Iris pigment epithelial cell (primary cell): ENCODE measurements at regions not wholly inside any gene's neighbourhood (a gene's known extent, or its start where the extent isn't known, plus 50 kb on each side); places are given as distances from the start of the nearest gene placed in this dataset.
"Not testable (repeated sequence)": the region's sequence is repeated elsewhere in the genome, so short reads cannot be mapped to it uniquely, and the experiment has no call there.

Experiments
- DNase-seq: peaks from one replicate; pipeline ENCODE4 v3.0.0-alpha.2; 2011; ENCODE audit warnings: low read depth

- DNase-seq = no peak
Observed at GRCh38 chr20:55530763-55531162, 474.6 kb downstream of the CBLN4 start.

GRCh38 chr20:55528482-55528881 lies 476.8 kb downstream of the CBLN4 start:
- DNase-seq = no peak

GRCh38 chr20:55522296-55522815 lies 483.0 kb downstream of the CBLN4 start:
- no peak for DNase-seq

- DNase-seq = not testable (repeated sequence)
Observed at GRCh38 chr20:55517584-55517983, 487.7 kb downstream of the CBLN4 start.

GRCh38 chr20:55515832-55516231 lies 489.5 kb downstream of the CBLN4 start:
- no peak for DNase-seq

- DNase-seq = no peak
Observed at GRCh38 chr20:55514531-55514930, 490.8 kb downstream of the CBLN4 start.

- DNase-seq = no peak
Observed at GRCh38 chr20:55513954-55514353, 491.4 kb downstream of the CBLN4 start.

GRCh38 chr20:55500130-55500529 lies 505.2 kb downstream of the CBLN4 start:
- DNase-seq = no peak

- DNase-seq = no peak
Observed at GRCh38 chr20:55488593-55488992, 516.7 kb downstream of the CBLN4 start.

GRCh38 chr20:55478724-55479450 lies 526.4 kb downstream of the CBLN4 start:
- DNase-seq = no peak

GRCh38 chr20:55472704-55473103 lies 532.6 kb downstream of the CBLN4 start:
- DNase-seq = no peak

- DNase-seq = no peak
Observed at GRCh38 chr20:55471052-55472006, 534.0 kb downstream of the CBLN4 start.

GRCh38 chr20:55469074-55469473 lies 536.2 kb downstream of the CBLN4 start:
- no peak for DNase-seq

GRCh38 chr20:55461519-55461918 lies 543.8 kb downstream of the CBLN4 start:
- DNase-seq = no peak

GRCh38 chr20:55456316-55456940 lies 548.9 kb downstream of the CBLN4 start:
- DNase-seq = no peak

GRCh38 chr20:55449091-55449490 lies 556.2 kb downstream of the CBLN4 start:
- DNase-seq = no peak

GRCh38 chr20:55446301-55446700 lies 559.0 kb downstream of the CBLN4 start:
- no peak for DNase-seq

GRCh38 chr20:55439070-55439469 lies 566.2 kb downstream of the CBLN4 start:
- no peak for DNase-seq

- no peak for DNase-seq
Observed at GRCh38 chr20:55437798-55438415, 567.4 kb downstream of the CBLN4 start.

- DNase-seq = no peak
Observed at GRCh38 chr20:55424968-55425367, 580.4 kb downstream of the CBLN4 start.

GRCh38 chr20:55424476-55424875 lies 580.8 kb downstream of the CBLN4 start:
- no peak for DNase-seq

GRCh38 chr20:55417836-55418235 lies 587.5 kb downstream of the CBLN4 start:
- DNase-seq = no peak
